HEK293T (cell line): ENCODE measurements at regions not wholly inside any gene's neighbourhood (a gene's known extent, or its start where the extent isn't known, plus 50 kb on each side); places are given as distances from the start of the nearest gene placed in this dataset.

Experiments
- FOXM1 ChIP-seq: fragments of 450-650 bp; IDR thresholded peaks from 2 replicates; pipeline ENCODE4 v1.6.1; 2017; ENCODE audit warnings: mild to moderate bottlenecking, borderline replicate concordance
- SP1 ChIP-seq: fragments of 450-650 bp; IDR thresholded peaks from 2 replicates; pipeline ENCODE4 v1.6.1; 2017
- TARDBP ChIP-seq: fragments of 450-650 bp; IDR thresholded peaks from 2 replicates; pipeline ENCODE4 v1.6.1; 2016
- ZNF384 ChIP-seq: fragments of 450-650 bp; IDR thresholded peaks from 2 replicates; pipeline ENCODE4 v1.6.1; 2016

DNA sequence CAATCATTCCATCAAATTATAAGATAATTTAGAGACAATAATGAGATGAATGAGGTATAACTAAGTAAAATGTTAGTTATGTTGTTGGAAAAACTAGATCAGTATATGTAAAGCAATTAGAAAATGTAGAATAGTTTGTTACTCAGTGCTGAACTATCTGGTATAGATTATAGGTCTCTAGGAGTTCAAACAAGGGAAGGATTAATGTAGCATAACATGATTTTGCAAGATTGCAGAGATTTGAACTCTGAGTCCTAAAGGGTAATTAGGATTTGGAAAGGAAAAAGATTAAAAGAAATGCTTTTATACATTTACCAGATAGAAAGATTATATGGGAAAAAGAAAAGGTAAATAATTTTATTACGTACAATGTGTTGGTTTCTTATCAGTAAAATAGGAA is 246.3 kb downstream of the KCNC2 start:
- TF ChIP-seq ZNF384: no peak
- no peak for TF ChIP-seq TARDBP
- no peak for TF ChIP-seq FOXM1
- TF ChIP-seq SP1: no peak
